SK-N-DZ (cell line): ENCODE measurements at regions not wholly inside any gene's neighbourhood (a gene's known extent, or its start where the extent isn't known, plus 50 kb on each side); places are given as distances from the start of the nearest gene placed in this dataset.

Experiments used
- DNase-seq: peaks from one replicate; pipeline ENCODE4 v3.0.0-alpha.2; 2015; ENCODE audit warnings: low spot score

GRCh38 chr18:72470391-72470790, 73.8 kb downstream of the CBLN2 start:
- no peak for DNase-seq

GRCh38 chr18:72468021-72468710, 76.0 kb downstream of the CBLN2 start:
- no peak for DNase-seq

GRCh38 chr18:72460210-72460680, 83.9 kb downstream of the CBLN2 start:
- DNase-seq, result no peak

- no peak for DNase-seq
Measured at GRCh38 chr18:72458271-72458670, 85.9 kb downstream of the CBLN2 start.

GRCh38 chr18:72456802-72457201, 87.3 kb downstream of the CBLN2 start:
- no peak for DNase-seq

- no peak for DNase-seq
Measured at GRCh38 chr18:72452328-72452727, 91.8 kb downstream of the CBLN2 start.

- no peak for DNase-seq
Measured at GRCh38 chr18:72444798-72445155, 99.4 kb downstream of the CBLN2 start.

GRCh38 chr18:72444111-72444797, 99.9 kb downstream of the CBLN2 start:
- DNase-seq, result no peak

- DNase-seq, result no peak
Measured at GRCh38 chr18:72436401-72436800, 107.7 kb downstream of the CBLN2 start.

- no peak for DNase-seq
Measured at GRCh38 chr18:72433756-72434155, 110.4 kb downstream of the CBLN2 start.

GRCh38 chr18:72427721-72428120, 116.4 kb downstream of the CBLN2 start:
- no peak for DNase-seq

GRCh38 chr18:72419914-72420313, 124.2 kb downstream of the CBLN2 start:
- no peak for DNase-seq

- no peak for DNase-seq
Measured at GRCh38 chr18:72412927-72413326, 131.2 kb downstream of the CBLN2 start.

- DNase-seq, result no peak
Measured at GRCh38 chr18:72411261-72411660, 132.9 kb downstream of the CBLN2 start.

- DNase-seq, result no peak
Measured at GRCh38 chr18:72410399-72410798, 133.7 kb downstream of the CBLN2 start.

GRCh38 chr18:72409903-72410302, 134.2 kb downstream of the CBLN2 start:
- no peak for DNase-seq

- no peak for DNase-seq
Measured at GRCh38 chr18:72407048-72407447, 137.1 kb downstream of the CBLN2 start.

- peak; percentile 6 for DNase-seq
Measured at GRCh38 chr18:72391951-72392350, 152.2 kb downstream of the CBLN2 start.

GRCh38 chr18:72391427-72391826, 152.7 kb downstream of the CBLN2 start:
- DNase-seq, result no peak

GRCh38 chr18:72378016-72378415, 166.1 kb downstream of the CBLN2 start:
- no peak for DNase-seq

GRCh38 chr18:72376256-72376655, 167.9 kb downstream of the CBLN2 start:
- no peak for DNase-seq

GRCh38 chr18:72375618-72376017, 168.5 kb downstream of the CBLN2 start:
- no peak for DNase-seq

GRCh38 chr18:72372076-72372475, 172.1 kb downstream of the CBLN2 start:
- no peak for DNase-seq
